Fibroblast of skin of right biceps (primary cell): ENCODE measurements at regions not wholly inside any gene's neighbourhood (a gene's known extent, or its start where the extent isn't known, plus 50 kb on each side); places are given as distances from the start of the nearest gene placed in this dataset.
"Not testable (repeated sequence)": the region's sequence is repeated elsewhere in the genome, so short reads cannot be mapped to it uniquely, and the experiment has no call there.

Experiments
- DNase-seq: peaks from one replicate; pipeline ENCODE4 v3.0.0-alpha.2; 2013

DNA sequence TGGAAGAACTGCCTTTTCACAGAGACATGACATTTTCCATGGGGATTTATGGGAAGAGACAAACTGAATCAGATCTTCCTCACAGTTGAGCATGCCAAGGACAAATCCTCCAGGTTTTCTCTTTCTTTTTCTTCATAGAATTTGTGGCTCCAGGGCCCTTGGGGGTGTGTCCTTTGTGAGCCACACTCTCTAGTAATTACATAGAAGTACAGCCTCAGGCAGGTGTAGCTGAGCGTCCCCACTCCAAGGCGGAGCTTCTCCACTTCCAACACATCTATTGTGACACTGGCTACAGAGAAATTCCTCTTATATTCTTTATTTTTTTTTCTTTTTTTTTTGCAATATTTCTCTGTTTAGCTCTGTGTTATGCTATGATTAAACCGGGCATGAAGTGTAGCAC lies 420.5 kb upstream of the CD180 start:
- no peak for DNase-seq

DNA sequence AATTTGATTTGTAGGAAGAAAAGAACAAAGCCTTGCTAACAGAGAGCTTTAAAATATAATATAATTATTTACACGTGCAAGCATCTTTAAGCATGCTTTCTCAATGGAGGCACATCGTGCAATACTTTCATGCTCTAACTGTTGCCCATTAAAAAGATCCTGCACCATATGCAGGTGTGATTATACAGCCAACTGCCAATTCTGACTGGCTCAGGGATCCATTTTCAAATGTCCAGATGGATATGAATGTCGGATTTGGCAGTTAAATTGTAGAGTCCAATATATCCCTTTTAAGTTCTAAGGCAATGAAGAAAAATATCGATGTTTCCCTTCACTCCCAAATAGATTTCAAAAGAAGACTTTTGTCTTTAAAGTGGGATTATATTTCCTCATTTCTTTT lies 416.4 kb upstream of the CD180 start:
- no peak for DNase-seq

GRCh38 chr5:67610186-67610912 lies 413.8 kb upstream of the CD180 start:
- DNase-seq: no peak

- no peak for DNase-seq
Observed at GRCh38 chr5:67607958-67608357, 411.4 kb upstream of the CD180 start.

GRCh38 chr5:67606586-67606947 lies 410.0 kb upstream of the CD180 start:
- no peak for DNase-seq

DNA sequence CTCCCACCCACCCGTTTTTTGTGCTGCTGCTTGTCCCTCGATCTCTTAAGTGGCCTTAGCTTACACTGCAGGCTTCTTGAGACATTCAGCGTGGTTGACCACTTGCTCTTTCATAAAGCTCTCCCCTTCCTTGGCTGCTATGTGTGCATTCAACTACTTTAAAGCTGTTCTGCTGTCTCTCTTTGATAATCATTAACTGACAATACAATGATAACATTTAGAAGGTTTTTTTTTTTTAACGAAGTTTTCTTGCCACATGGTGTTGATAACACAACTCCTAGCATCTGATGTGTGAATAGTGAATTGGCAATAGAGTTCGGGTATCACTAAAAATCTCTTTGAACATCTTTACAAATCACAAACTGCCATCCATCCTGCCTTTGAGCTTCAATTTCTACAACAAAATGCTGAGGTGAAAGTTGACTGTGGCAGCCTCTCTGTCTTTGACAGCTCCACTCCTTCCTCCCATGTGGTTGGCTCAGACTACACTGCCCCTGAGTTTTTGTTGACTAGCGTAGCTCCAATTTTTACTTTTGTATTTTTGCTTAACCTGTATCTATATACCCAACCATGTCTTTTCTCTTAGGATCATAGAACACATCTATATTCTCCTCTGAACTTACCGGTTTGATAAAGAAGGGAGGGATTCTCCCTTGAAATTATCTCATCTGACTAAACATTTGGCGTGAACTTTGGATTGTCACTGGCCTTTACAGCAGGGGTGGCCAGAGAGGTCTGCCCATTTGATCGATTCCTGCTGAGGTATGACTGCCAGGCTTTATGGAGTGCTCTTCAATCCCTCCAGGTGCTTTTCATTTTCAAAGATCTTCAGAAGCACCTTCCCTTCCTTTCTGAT lies 409.4 kb upstream of the CD180 start:
- DNase-seq: no peak

- DNase-seq: no peak
Observed at GRCh38 chr5:67591491-67591890, 394.9 kb upstream of the CD180 start.

DNA sequence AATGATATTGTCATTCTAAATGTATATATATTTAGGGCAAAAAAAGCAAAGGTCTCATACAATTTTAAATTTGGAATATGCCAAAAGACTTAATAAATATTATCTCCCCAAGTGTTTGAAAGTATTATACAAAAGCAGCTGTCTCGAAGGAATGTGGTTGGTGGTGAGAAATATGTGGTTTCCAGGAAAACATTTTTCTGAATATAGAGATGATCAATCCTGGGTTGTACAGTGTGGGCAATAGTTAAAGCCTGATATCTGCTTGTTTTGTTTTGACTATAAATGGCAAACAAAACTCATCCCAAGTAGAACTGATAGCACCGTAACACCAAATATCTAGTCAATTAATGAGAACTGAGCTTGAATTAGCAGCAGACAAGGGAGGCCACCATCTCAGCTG lies 391.8 kb upstream of the CD180 start:
- no peak for DNase-seq

DNA sequence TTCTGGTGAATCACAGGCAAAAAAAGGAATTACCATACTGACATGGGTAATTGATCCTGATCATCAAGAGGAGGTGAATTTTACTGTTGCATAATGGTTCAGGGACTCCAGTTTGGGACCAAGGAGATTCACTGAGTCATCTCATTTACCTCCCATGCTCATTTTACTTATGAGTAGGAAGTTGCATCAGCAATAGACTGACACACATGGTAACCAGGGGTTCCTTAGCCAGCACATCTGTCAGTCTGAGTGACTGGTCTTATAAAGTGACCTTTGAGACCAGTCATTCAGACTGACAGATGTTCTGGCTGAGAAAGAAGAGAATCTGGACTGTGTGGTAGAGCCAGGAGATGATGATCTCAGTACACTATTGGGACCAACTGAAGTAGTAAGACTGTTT lies 384.6 kb upstream of the CD180 start:
- peak; percentile 46 for DNase-seq

DNA sequence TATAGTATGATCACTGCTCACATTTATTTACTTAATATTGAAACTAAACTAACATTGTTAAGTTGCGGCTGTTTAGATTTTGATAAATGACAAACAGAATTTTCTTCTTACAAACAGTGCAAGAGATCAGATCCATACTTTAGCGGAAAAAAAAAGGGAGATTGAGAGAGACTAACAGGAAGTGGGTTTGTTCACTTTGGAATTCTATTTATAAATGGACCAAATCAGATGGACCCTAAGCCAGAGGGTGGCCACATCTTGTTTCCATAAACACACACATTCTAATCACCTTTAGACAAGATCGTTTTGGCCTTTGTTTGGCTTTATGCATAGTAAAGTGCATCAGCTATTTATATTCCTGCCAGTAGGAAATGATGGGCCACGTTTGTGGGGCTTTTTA lies 381.4 kb upstream of the CD180 start:
- peak; percentile 3 for DNase-seq

- DNase-seq: peak; percentile 68
Observed at GRCh38 chr5:67577424-67577823, 380.8 kb upstream of the CD180 start.

DNA sequence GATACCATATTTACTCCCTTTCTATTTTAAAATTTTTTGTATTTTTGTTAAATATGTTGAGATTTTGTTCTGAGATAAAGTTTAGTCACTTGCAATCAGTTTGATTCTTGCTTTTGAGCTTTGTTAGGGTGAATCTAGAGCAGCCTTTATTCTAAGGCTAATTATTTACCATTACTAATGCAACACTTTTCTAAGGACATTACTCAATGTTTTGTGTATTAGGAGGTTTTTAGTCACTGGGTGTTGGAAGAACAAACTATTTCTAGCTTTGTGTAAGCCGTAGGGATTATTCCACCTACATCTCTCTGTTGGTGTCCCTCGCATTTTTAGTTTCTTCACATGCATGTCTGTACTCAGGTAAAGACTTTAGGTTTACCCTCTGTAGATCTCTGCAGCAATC lies 379.5 kb upstream of the CD180 start:
- no peak for DNase-seq

- DNase-seq: no peak
Observed at GRCh38 chr5:67575087-67575486, 378.5 kb upstream of the CD180 start.

- DNase-seq: no peak
Observed at GRCh38 chr5:67561151-67561932, 364.7 kb upstream of the CD180 start.

GRCh38 chr5:67552773-67553172 lies 356.2 kb upstream of the CD180 start:
- DNase-seq: no peak

- DNase-seq: no peak
Observed at GRCh38 chr5:67549947-67550346, 353.3 kb upstream of the CD180 start.

DNA sequence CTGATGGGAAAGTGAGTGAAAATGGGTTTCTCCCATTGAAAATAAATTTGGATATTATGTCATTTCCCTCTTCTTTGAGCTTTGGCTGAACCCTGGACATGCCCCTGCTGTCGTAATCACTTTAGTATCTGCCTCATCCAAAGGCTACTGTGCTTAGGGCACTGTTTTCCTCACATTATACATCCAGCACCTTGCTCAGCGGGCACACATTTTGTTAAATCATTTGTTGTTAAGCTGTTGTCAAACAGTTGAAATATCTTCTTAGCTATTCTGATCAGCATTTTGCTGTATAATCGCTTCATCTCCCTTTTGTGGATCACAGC lies 352.7 kb upstream of the CD180 start:
- DNase-seq: no peak

DNA sequence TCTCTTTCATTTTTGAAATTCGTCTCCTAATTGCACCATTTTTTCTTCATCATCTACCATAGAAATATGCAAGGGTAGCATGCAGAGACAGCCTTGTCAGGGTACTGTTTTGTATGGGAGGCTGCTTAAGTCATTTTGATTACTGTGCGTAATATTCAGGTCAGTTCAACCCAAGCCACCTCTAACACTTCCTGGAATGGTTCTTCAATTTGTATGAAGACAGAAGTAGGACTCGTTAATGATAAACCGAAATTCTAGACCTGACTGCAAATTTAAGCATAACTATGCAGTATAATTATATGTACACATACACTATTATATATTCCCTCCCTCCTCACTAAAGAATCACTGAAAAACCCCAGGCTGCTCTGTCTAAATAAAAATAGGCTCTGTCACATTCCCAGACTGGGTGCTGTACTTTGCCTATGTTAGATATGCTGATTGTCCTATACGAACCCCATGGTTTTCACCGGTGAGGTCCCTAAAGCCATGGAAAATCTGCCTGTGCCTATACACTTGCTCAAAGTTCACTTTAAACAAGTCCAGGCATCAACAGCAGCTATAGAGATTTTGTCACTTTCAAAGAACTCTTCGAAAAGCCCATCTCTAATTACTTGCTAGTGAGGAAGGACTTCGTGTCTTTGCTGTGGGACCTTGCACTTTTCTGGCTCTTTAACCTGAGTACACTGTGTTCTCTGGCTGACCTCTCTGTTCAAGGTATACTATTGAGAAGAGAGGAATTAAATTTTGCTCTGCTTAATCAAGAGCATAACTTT lies 352.1 kb upstream of the CD180 start:
- DNase-seq: no peak

DNA sequence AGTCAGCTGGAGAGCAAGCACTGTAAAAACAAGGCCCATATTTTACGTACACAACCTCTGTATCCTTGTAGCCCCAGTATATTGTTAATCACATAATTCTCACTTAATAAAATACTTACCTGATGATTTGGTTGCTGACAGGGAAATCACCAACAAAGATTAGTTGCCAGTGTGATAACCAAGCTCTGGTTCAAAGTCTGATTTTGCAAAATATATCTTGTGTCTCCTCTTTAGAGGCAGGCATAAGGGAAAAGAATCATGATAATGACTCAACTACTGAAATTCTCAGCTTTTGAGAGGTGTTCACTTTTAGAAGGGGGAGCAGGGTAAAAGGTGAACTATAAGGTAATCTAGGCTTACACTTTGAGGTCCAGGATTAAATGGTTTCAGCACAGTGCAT lies 351.1 kb upstream of the CD180 start:
- no peak for DNase-seq

GRCh38 chr5:67544942-67545341 lies 348.3 kb upstream of the CD180 start:
- DNase-seq: not testable (repeated sequence)

DNA sequence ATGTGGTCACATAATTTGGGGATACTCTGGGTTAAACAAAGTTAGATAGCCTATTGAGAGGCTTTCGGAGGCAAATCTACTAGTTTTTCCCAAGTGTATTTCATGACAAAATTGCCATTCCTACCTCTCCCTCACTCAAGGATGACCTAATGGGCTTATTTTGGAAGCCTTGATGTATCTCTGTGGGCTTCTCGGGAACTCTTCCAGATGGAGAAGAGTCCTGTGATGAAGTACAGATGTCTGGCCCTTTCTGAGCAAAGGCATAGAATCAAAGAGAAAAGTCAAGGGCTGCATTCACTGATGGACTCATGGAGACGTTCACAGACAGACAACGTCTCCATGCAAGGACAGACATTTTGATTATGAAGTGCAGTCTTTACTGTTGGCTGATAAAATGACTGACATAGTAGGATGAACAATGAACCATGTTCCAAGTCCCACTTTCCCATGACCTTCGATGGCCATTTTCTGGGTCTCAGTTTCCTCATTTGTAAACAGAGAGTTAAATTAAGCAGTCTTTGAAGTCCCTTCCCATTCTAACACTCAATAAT lies 347.2 kb upstream of the CD180 start:
- DNase-seq: peak; percentile 45

- DNase-seq: no peak
Observed at GRCh38 chr5:67542479-67542878, 345.9 kb upstream of the CD180 start.

DNA sequence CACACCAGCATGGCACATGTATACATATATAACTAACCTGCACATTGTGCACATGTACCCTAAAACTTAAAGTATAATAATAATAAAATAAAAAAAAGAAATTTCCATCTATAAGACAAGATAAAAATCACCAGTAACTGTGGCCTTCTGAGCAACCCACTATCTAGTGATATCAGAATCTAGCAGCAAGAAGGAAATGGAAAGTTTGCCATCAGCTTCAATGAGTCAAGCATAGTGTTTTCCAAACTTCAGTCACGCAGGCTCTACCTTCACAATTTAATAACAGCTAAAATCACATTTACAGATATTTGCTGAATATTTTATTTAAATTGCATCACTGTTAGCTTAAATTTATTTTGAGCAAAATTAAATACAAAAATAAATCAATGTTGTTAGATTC lies 345.3 kb upstream of the CD180 start:
- no peak for DNase-seq
